SU-DHL-6 (cell line): ENCODE measurements at regions not wholly inside any gene's neighbourhood (a gene's known extent, or its start where the extent isn't known, plus 50 kb on each side); places are given as distances from the start of the nearest gene placed in this dataset.

Experiments used
- H2AFZ ChIP-seq: fragments of 200-600 bp; sonication (generic); 2 replicates; pipeline ENCODE4 v1.6.1; 2014; ENCODE audit warnings: low read depth, mild to moderate bottlenecking, moderate library complexity, mixed read lengths, antibody characterized with exemption, low read length; ENCODE audit not compliant: severe bottlenecking
- H3F3A ChIP-seq: fragments of 200-600 bp; shearing (Covaris generic); 2 replicates; pipeline ENCODE4 v1.6.0; 2016; ENCODE audit warnings: antibody characterized with exemption, mild to moderate bottlenecking; ENCODE audit not compliant: insufficient read depth
- H3K27ac ChIP-seq: fragments of 200-600 bp; sonication (generic); 2 replicates; pipeline ENCODE4 v1.5.1; 2016; ENCODE audit warnings: low read depth, mild to moderate bottlenecking, low read length, moderate library complexity, mixed read lengths
- H3K27me3 ChIP-seq: fragments of 200-600 bp; sonication (generic), shearing (Covaris generic); 2 replicates; pipeline ENCODE4 v1.6.0; 2014; ENCODE audit warnings: mild to moderate bottlenecking, low read length
- H3K36me3 ChIP-seq: fragments of 200-600 bp; sonication (generic); 2 replicates; pipeline ENCODE4 v1.6.1; 2014; ENCODE audit warnings: mild to moderate bottlenecking, low read length, mixed read lengths
- H3K4me2 ChIP-seq: fragments of 300-600, 200-600 bp; shearing (Covaris generic), sonication (generic); 2 replicates; pipeline ENCODE4 v1.6.0; 2014; ENCODE audit warnings: low read length, low read depth, mild to moderate bottlenecking; ENCODE audit not compliant: poor library complexity, severe bottlenecking
- H3K4me3 ChIP-seq: fragments of 200-600 bp; sonication (generic); 2 replicates; pipeline ENCODE4 v1.5.1; 2014; ENCODE audit warnings: antibody characterized with exemption, low read length, mild to moderate bottlenecking, mixed read lengths; ENCODE audit not compliant: insufficient read depth, poor library complexity, severe bottlenecking
- H3K79me2 ChIP-seq: fragments of 200-600 bp; sonication (generic); 2 replicates; pipeline ENCODE4 v1.6.1; 2014; ENCODE audit warnings: mild to moderate bottlenecking, low read length, moderate library complexity; ENCODE audit not compliant: insufficient read depth
- H3K9ac ChIP-seq: fragments of 200-600 bp; sonication (generic); 2 replicates; pipeline ENCODE4 v1.7.0; 2014; ENCODE audit warnings: mild to moderate bottlenecking, low read length
- H3K9me2 ChIP-seq: fragments of 200-600 bp; sonication (generic); replicated peaks from 2 replicates; pipeline ENCODE4 v1.6.1; 2014; ENCODE audit warnings: low read length; ENCODE audit not compliant: insufficient read depth
- H3K9me3 ChIP-seq: fragments of 200-600 bp; sonication (generic); 2 replicates; pipeline ENCODE4 v1.6.1; 2014; ENCODE audit warnings: low read length, mixed read lengths; ENCODE audit not compliant: insufficient read depth
- H4K20me1 ChIP-seq: fragments of 200-600 bp; sonication (generic); 2 replicates; pipeline ENCODE4 v1.6.1; 2014; ENCODE audit warnings: low read depth, mild to moderate bottlenecking, antibody characterized with exemption, low read length, moderate library complexity, mixed read lengths
- EZH2phosphoT487 ChIP-seq: fragments of 200-600 bp; sonication (generic), shearing (Covaris generic); conservative IDR thresholded peaks from 2 replicates; pipeline ENCODE4 v1.6.1; 2018; ENCODE audit warnings: mild to moderate bottlenecking, antibody characterized with exemption, low read length, moderate library complexity, mixed read lengths
- TF ChIP-seq, protein P1 (sequence below): fragments of 200-600 bp; sonication (generic); IDR thresholded peaks from one replicate; pipeline ENCODE4 v1.5.1; 2017; ENCODE audit warnings: antibody characterized with exemption, mild to moderate bottlenecking, low read length, moderate library complexity; ENCODE audit not compliant: insufficient read depth, poor library complexity, severe bottlenecking

DNA sequence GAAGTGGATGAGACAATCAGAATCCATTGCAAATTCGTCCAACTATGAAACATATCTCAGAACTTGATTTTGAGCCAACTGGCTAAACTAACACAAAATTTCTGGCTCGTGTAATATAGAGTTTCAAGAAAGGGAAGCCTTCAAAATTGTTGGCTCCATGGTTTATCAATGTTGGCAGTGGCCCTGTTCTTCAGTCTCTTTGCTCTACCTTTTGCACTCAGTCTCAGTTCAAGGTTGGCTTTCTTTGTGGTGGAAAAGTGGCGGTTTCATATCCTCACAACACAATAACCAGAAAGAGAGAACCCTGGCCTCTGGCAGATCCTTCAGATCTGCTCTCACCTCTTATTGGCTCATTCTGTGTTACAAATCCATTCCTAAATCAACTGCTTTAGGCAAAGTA lies 473.8 kb upstream of the API5 start:
- H3K27me3 ChIP-seq, result no peaks in the 10 kb centered on the region
- no peaks in the 10 kb centered on the region for H4K20me1 ChIP-seq
- no peak for TF ChIP-seq EZH2phosphoT487
- TF ChIP-seq, protein P1, sequence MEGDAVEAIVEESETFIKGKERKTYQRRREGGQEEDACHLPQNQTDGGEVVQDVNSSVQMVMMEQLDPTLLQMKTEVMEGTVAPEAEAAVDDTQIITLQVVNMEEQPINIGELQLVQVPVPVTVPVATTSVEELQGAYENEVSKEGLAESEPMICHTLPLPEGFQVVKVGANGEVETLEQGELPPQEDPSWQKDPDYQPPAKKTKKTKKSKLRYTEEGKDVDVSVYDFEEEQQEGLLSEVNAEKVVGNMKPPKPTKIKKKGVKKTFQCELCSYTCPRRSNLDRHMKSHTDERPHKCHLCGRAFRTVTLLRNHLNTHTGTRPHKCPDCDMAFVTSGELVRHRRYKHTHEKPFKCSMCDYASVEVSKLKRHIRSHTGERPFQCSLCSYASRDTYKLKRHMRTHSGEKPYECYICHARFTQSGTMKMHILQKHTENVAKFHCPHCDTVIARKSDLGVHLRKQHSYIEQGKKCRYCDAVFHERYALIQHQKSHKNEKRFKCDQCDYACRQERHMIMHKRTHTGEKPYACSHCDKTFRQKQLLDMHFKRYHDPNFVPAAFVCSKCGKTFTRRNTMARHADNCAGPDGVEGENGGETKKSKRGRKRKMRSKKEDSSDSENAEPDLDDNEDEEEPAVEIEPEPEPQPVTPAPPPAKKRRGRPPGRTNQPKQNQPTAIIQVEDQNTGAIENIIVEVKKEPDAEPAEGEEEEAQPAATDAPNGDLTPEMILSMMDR, result no peak
- no peaks in the 10 kb centered on the region for H3F3A ChIP-seq
- H2AFZ ChIP-seq, result no peak overlapping the region
- H3K4me2 ChIP-seq, result no peak overlapping the region
- H3K9ac ChIP-seq, result no peak overlapping the region
- no peaks in the 10 kb centered on the region for H3K79me2 ChIP-seq
- H3K27ac ChIP-seq, result no peak overlapping the region
- H3K4me3 ChIP-seq, result no peak overlapping the region
- no peaks in the 10 kb centered on the region for H3K36me3 ChIP-seq
- no peaks in the 10 kb centered on the region for H3K9me3 ChIP-seq
- H3K9me2 ChIP-seq, result no peaks in the 10 kb centered on the region

DNA sequence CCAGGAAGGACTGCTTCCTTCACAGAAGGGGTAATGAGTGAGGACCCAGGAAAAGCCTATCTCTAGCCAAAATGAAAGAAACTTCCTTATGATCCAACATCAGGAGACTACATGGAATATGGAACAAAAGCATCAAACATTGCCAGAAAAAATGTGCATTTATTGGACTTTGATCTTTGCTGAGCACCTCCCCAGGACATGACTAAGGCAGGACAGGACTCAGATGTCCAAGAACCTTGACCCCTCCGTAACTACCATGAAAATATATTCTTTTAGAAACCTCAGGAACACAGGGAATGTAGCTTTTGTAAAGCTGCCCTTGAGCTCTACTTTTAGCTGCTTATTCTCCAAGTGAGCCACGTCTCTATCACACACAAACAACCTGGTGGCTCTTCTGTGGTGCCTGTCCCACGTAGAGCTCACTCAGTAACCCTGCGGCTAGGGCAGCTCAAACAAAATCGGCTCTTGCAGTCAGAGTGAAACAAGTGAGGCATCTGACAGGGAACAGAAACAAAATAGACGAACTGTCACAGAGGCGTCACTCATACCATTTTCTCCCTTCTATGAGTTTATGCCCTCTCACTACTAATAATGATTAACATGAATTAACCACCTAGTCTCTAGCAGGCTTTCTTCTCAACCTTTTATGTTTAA lies 471.5 kb upstream of the API5 start:
- no peak overlapping the region for H3K27ac ChIP-seq
- TF ChIP-seq EZH2phosphoT487, result no peak
- TF ChIP-seq, protein P1, result no peak
- no peak overlapping the region for H2AFZ ChIP-seq
- no peaks in the 10 kb centered on the region for H3F3A ChIP-seq
- H3K4me3 ChIP-seq, result no peak overlapping the region
- no peaks in the 10 kb centered on the region for H3K9me2 ChIP-seq
- H3K27me3 ChIP-seq, result no peaks in the 10 kb centered on the region
- H3K4me2 ChIP-seq, result no peak overlapping the region
- H3K79me2 ChIP-seq, result no peaks in the 10 kb centered on the region
- no peaks in the 10 kb centered on the region for H4K20me1 ChIP-seq
- H3K36me3 ChIP-seq, result no peaks in the 10 kb centered on the region
- H3K9ac ChIP-seq, result no peak overlapping the region
- H3K9me3 ChIP-seq, result no peaks in the 10 kb centered on the region

DNA sequence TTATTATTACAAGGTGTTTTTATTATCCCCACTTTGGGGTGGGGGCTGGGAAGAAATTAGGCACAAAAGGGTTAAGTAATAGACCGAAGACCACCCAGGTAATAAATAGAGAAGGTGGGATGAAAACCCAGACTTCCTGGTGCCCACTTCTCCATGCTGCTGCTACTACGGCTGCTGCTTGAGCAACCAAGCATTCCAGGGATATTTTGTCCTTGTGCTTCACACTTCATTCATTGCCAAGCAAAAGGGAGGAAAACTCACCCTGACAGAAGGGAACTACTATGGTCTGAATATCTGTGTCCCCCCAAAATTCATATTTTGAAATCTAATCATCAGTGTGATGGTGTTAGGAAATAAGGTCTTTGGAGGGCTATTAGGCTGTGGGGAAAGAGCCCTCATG lies 470.9 kb upstream of the API5 start:
- no peaks in the 10 kb centered on the region for H3K9me3 ChIP-seq
- H3K4me2 ChIP-seq, result no peak overlapping the region
- H3K9ac ChIP-seq, result no peak overlapping the region
- H3K36me3 ChIP-seq, result no peaks in the 10 kb centered on the region
- no peak overlapping the region for H3K4me3 ChIP-seq
- H3K27me3 ChIP-seq, result no peaks in the 10 kb centered on the region
- H3K27ac ChIP-seq, result no peak overlapping the region
- H3K9me2 ChIP-seq, result no peaks in the 10 kb centered on the region
- no peaks in the 10 kb centered on the region for H4K20me1 ChIP-seq
- no peaks in the 10 kb centered on the region for H3F3A ChIP-seq
- no peak for TF ChIP-seq EZH2phosphoT487
- TF ChIP-seq, protein P1, result no peak
- H3K79me2 ChIP-seq, result no peaks in the 10 kb centered on the region
- H2AFZ ChIP-seq, result no peak overlapping the region
